ENCODE measurements at regions not wholly inside any gene's neighbourhood (a gene's known extent, or its start where the extent isn't known, plus 50 kb on each side); places are given as distances from the start of the nearest gene placed in this dataset.

GRCh38 chr5:85143138-85143537 is 758.5 kb upstream of the EDIL3 start:
- in situ Hi-C loops (cut with MboI) (no loop called here), intact Hi-C loops (cut with micrococcal nuclease; ENCODE audit: unreplicated experiment) (no loop called here)
- ChIA-PET POLR2A (no interaction called here), CTCF (no interaction called here), RAD21 (ENCODE audit: unreplicated experiment) (no interaction called here), SMC1A (ENCODE audit: uncharacterized antibody, unreplicated experiment) (no interaction called here)
- no peak overlapping the region for H2AFZ ChIP-seq (ENCODE audit: control insufficient read depth, low read depth, low read length)
- H3K9me3 ChIP-seq (replicated peaks; ENCODE audit: control insufficient read depth, insufficient read depth, low read length): no peaks in the 10 kb centered on the region
- H3K27me3 ChIP-seq (replicated peaks in 1 of 2; ENCODE audit: control insufficient read depth in 2 of 2, insufficient read depth in 2 of 2, low read length in 1 of 2): no peaks in the 10 kb centered on the region
- no peaks in the 10 kb centered on the region for H3K36me3 ChIP-seq (ENCODE audit: control insufficient read depth in 2 of 2, insufficient read depth in 2 of 2, low read length in 1 of 2)
- 55% methylated on average over 3 of the region's 3 CpGs for WGBS (ENCODE audit: insufficient coverage, insufficient replicate concordance, low lambda C conversion rate, missing lambda C conversion rate)
- no peak overlapping the region for H3K4me2 ChIP-seq (ENCODE audit: control insufficient read depth, insufficient read depth)
- H3K9ac ChIP-seq (ENCODE audit: control insufficient read depth, insufficient read depth, low read length): no peak overlapping the region
- H3K4me3 ChIP-seq: no peak overlapping the region
- H3K27ac ChIP-seq (ENCODE audit: control insufficient read depth, insufficient read depth): no peak overlapping the region
- no TSS peak for BruUV-seq (replicated peaks)
- ATAC-seq (no peak), FAIRE-seq (no peak), DNase-seq (ENCODE audit: low read depth, low spot score) (no peak)
- H4K20me1 ChIP-seq (ENCODE audit: control insufficient read depth, insufficient read depth): no peaks in the 10 kb centered on the region
- no peak for TF ChIP-seq NFIC (IDR thresholded peaks at IDR 0.05; ENCODE audit: low read depth, low read length)
- no peak for TF ChIP-seq TARDBP (IDR thresholded peaks at IDR 0.05; ENCODE audit: borderline replicate concordance)
- TF ChIP-seq, protein P1, sequence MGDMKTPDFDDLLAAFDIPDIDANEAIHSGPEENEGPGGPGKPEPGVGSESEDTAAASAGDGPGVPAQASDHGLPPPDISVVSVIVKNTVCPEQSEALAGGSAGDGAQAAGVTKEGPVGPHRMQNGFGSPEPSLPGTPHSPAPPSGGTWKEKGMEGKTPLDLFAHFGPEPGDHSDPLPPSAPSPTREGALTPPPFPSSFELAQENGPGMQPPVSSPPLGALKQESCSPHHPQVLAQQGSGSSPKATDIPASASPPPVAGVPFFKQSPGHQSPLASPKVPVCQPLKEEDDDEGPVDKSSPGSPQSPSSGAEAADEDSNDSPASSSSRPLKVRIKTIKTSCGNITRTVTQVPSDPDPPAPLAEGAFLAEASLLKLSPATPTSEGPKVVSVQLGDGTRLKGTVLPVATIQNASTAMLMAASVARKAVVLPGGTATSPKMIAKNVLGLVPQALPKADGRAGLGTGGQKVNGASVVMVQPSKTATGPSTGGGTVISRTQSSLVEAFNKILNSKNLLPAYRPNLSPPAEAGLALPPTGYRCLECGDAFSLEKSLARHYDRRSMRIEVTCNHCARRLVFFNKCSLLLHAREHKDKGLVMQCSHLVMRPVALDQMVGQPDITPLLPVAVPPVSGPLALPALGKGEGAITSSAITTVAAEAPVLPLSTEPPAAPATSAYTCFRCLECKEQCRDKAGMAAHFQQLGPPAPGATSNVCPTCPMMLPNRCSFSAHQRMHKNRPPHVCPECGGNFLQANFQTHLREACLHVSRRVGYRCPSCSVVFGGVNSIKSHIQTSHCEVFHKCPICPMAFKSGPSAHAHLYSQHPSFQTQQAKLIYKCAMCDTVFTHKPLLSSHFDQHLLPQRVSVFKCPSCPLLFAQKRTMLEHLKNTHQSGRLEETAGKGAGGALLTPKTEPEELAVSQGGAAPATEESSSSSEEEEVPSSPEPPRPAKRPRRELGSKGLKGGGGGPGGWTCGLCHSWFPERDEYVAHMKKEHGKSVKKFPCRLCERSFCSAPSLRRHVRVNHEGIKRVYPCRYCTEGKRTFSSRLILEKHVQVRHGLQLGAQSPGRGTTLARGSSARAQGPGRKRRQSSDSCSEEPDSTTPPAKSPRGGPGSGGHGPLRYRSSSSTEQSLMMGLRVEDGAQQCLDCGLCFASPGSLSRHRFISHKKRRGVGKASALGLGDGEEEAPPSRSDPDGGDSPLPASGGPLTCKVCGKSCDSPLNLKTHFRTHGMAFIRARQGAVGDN (IDR thresholded peaks at IDR 0.05): no peak
- TF ChIP-seq ZZZ3 (IDR thresholded peaks at IDR 0.05; ENCODE audit: control insufficient read depth, insufficient read length, low read depth): no peak
- TF ChIP-seq NFYB (IDR thresholded peaks at IDR 0.05; ENCODE audit: insufficient read depth, low read depth, low read length): no peak
- no peak for TF ChIP-seq ZNF384 (IDR thresholded peaks at IDR 0.05; ENCODE audit: borderline replicate concordance, low read depth, low read length)
- no peaks in the 10 kb centered on the region for H3K4me1 ChIP-seq (ENCODE audit: control insufficient read depth, insufficient read depth, low read length)
- H3K79me2 ChIP-seq (ENCODE audit: control insufficient read depth, insufficient read depth, low read length): no peaks in the 10 kb centered on the region
